ENCODE measurements at regions not wholly inside any gene's neighbourhood (a gene's known extent, or its start where the extent isn't known, plus 50 kb on each side); places are given as distances from the start of the nearest gene placed in this dataset.

- TF ChIP-seq CTCF (IDR thresholded peaks at IDR 0.05 in 2 of 3, conservative IDR thresholded peaks at IDR 0.05 in 1 of 3; ENCODE audit: borderline replicate concordance in 1 of 3, insufficient read depth in 1 of 3, low read depth in 2 of 3, low read length in 2 of 3) (no peak), ZBTB33 (IDR thresholded peaks at IDR 0.05; ENCODE audit: extremely low read depth, insufficient replicate concordance, low read length) (no peak), CBX3 (IDR thresholded peaks at IDR 0.05; ENCODE audit: low read depth) (no peak), ATF3 (IDR thresholded peaks at IDR 0.05) (no peak), EZH2phosphoT487 (IDR thresholded peaks at IDR 0.05; ENCODE audit: borderline replicate concordance) (no peak), EZH2 (IDR thresholded peaks at IDR 0.05) (no peak), REST (IDR thresholded peaks at IDR 0.05; ENCODE audit: low read depth) (no peak), YY1 (IDR thresholded peaks at IDR 0.05; ENCODE audit: extremely low read depth, insufficient replicate concordance, low read depth, low read length) (no peak), POLR2A (IDR thresholded peaks at IDR 0.05; ENCODE audit: borderline replicate concordance, extremely low read depth, insufficient read depth, insufficient read length) (no peak), SP1 (IDR thresholded peaks at IDR 0.05; ENCODE audit: low read depth) (no peak), ELF1 (IDR thresholded peaks at IDR 0.05; ENCODE audit: borderline replicate concordance, low read depth) (no peak)
Observed at GRCh38 chr9:28464481-28465216, 891.4 kb upstream of the C9orf72 start.
